Left ventricle myocardium inferior (tissue), 1 donor: ENCODE measurements at regions not wholly inside any gene's neighbourhood (a gene's known extent, or its start where the extent isn't known, plus 50 kb on each side); places are given as distances from the start of the nearest gene placed in this dataset.

ENCODE experiments used
- DNase-seq: peaks from one replicate; pipeline ENCODE4 v3.0.0-alpha.2; 2020
- H3K27ac ChIP-seq: fragments of 200-600 bp; replicated peaks from 2 replicates; pipeline ENCODE4 v1.8.0; 2021
- H3K27me3 ChIP-seq: fragments of 200-600 bp; 2 replicates; pipeline ENCODE4 v1.8.0; 2021; ENCODE audit warnings: low read depth
- H3K36me3 ChIP-seq: fragments of 200-600 bp; 2 replicates; pipeline ENCODE4 v1.8.0; 2021
- H3K4me1 ChIP-seq: fragments of 200-600 bp; 2 replicates; pipeline ENCODE4 v1.8.0; 2021
- H3K4me3 ChIP-seq: fragments of 200-600 bp; 2 replicates; pipeline ENCODE4 v1.8.0; 2021; ENCODE audit warnings: mild to moderate bottlenecking, moderate library complexity
- H3K9me3 ChIP-seq: fragments of 200-600 bp; replicated peaks from 2 replicates; pipeline ENCODE4 v1.8.0; 2021
- CTCF ChIP-seq: fragments of 200-600 bp; IDR thresholded peaks from 2 replicates; pipeline ENCODE4 v1.8.0; 2021; ENCODE audit warnings: antibody characterized with exemption, mild to moderate bottlenecking, borderline replicate concordance
- intact Hi-C: fragments of 100-400 bp; cut with micrococcal nuclease; formaldehyde crosslinking; loops from one replicate; pipeline ENCODE4 v1.11.0; 2022
- donor health status: DM: no; HTN: yes; CAD: no; lungs with severe emphysema.

DNA sequence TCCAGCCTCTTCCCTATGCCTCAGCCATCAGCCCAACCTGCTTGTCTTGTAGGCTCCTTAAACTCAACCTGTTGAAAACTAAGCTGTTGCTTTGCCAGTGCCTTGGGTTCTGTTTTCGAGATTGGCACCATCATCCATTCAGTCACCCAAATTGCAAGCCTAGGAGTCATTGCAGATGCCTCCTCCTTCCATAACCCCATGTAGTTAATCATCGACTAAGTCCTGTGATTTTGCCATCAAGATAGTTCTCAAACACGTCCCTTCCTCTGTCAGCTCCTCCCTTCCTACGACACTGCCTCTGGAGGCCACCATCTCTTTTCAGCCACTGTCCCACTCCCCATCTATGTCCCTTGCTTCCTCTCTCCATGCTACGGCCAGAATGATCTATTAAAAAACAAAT, 168.1 kb downstream of the RAB11FIP2 start:
- no peak overlapping the region for H3K4me3 ChIP-seq
- H3K27me3 ChIP-seq = peaks cover 38% of the 10 kb centered on the region
- no peaks in the 10 kb centered on the region for H3K4me1 ChIP-seq
- intact Hi-C loops = no loop called here
- no peak for TF ChIP-seq CTCF
- no peak for DNase-seq
- no peaks in the 10 kb centered on the region for H3K9me3 ChIP-seq
- H3K36me3 ChIP-seq = no peaks in the 10 kb centered on the region
- H3K27ac ChIP-seq = no peak overlapping the region

GRCh38 chr10:117884093-117884492, 162.6 kb downstream of the RAB11FIP2 start:
- no peak for DNase-seq
- intact Hi-C loops = no loop called here
- H3K4me3 ChIP-seq = no peak overlapping the region
- no peak for TF ChIP-seq CTCF
- H3K36me3 ChIP-seq = no peaks in the 10 kb centered on the region
- H3K27ac ChIP-seq = no peak overlapping the region
- peaks cover 70% of the 10 kb centered on the region for H3K27me3 ChIP-seq
- H3K9me3 ChIP-seq = no peaks in the 10 kb centered on the region
- no peaks in the 10 kb centered on the region for H3K4me1 ChIP-seq

DNA sequence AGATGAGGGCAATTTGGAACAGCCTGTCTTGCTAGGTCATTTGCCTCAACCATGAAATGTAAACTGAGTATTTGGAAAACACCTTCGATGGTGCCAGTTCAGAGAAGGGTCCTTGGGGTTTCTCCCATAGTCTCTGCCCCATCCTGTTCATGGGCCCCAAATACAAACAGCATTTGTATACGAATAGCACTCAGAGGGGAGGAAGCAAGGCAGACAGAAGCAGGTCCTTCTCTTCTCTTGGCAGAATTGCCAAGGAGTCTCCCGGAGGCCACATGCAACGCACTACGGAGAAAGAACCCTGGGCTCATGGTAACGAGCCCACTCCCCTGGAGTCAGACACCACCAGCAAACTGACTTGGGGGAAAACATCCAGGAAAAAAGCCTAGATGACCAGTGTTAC, 162.1 kb downstream of the RAB11FIP2 start:
- Histone ChIP-seq H3K9me3 (no peaks in the 10 kb centered on the region), H3K27me3 (peaks cover 67% of the 10 kb centered on the region), H3K36me3 (no peaks in the 10 kb centered on the region), H3K4me1 (no peaks in the 10 kb centered on the region), H3K4me3 (no peak overlapping the region), H3K27ac (no peak overlapping the region)
- intact Hi-C loops = no loop called here
- DNase-seq = no peak
- no peak for TF ChIP-seq CTCF

DNA sequence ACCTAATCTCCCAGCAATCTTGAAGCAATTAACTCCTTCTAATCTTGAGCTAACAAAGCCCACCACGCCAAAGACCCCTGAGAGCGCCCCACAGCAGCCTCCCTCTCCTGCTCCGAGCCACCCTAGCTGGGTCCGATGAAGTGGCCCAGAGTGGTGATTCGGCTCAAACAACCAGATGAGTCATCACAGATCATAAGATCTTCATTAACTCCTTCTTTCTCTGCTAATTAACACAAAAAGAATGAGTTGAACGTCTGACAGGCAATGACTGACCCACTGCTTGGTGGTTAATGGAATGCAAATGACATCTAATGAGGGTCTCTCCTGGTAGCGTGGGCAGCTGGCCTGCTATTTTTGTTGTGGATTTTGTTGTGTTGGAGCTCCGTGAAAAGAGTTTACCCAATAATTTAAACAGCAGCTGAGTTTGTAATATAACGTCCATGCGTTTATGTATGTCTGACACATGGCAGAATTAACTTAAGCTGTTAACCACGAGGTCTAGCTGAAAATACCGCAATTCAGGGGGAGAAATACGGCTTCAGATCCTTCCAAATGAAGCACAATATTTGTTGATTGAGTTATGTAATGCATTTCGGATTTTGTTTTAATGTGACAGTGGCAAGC, 161.4 kb downstream of the RAB11FIP2 start:
- no peaks in the 10 kb centered on the region for H3K9me3 ChIP-seq
- peaks cover 71% of the 10 kb centered on the region for H3K27me3 ChIP-seq
- H3K36me3 ChIP-seq = no peaks in the 10 kb centered on the region
- no peak for TF ChIP-seq CTCF
- intact Hi-C loops = no loop called here
- no peak overlapping the region for H3K27ac ChIP-seq
- H3K4me3 ChIP-seq = no peak overlapping the region
- H3K4me1 ChIP-seq = no peaks in the 10 kb centered on the region
- DNase-seq = no peak

DNA sequence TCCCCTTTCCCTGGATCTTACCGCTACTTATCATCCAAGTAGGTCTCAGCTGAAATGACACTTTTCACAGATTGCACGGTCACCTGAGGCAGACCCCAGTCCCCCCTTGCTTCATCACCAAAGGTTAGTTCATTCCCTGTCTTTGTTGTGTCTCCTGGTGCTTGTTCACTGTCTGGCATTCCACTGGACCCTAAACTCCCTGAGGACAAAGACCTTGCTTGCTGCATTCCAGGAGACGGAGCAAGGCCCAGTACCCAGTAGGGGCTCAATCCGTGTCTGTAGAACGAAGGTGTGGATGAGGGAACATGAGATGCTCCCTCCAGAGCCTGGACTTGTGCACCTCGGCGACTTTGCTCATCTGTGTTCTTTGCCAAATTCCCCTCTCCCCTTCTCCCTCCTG, 160.0 kb downstream of the RAB11FIP2 start:
- intact Hi-C loops = no loop called here
- no peak overlapping the region for H3K27ac ChIP-seq
- no peaks in the 10 kb centered on the region for H3K9me3 ChIP-seq
- no peaks in the 10 kb centered on the region for H3K36me3 ChIP-seq
- no peak for DNase-seq
- no peaks in the 10 kb centered on the region for H3K4me1 ChIP-seq
- peaks cover 71% of the 10 kb centered on the region for H3K27me3 ChIP-seq
- H3K4me3 ChIP-seq = no peak overlapping the region
- no peak for TF ChIP-seq CTCF
